BLaER1 (cell line): ENCODE measurements at regions not wholly inside any gene's neighbourhood (a gene's known extent, or its start where the extent isn't known, plus 50 kb on each side); places are given as distances from the start of the nearest gene placed in this dataset.

Experiments used
- H3K27ac ChIP-seq: shearing (Covaris generic); formaldehyde crosslinking; 2 replicates; pipeline ENCODE4 v1.8.1; 2022
- H3K27me3 ChIP-seq: shearing (Covaris generic); formaldehyde crosslinking; 2 replicates; pipeline ENCODE4 v1.8.1; 2022
- H3K36me3 ChIP-seq: shearing (Covaris generic); formaldehyde crosslinking; 2 replicates; pipeline ENCODE4 v1.8.1; 2022
- H3K4me1 ChIP-seq: shearing (Covaris generic); formaldehyde crosslinking; 2 replicates; pipeline ENCODE4 v1.8.1; 2022
- H3K4me2 ChIP-seq: shearing (Covaris generic); formaldehyde crosslinking; 2 replicates; pipeline ENCODE4 v1.8.1; 2022
- H3K4me3 ChIP-seq: shearing (Covaris generic); formaldehyde crosslinking; 2 replicates; pipeline ENCODE4 v1.8.1; 2022
- H3K9ac ChIP-seq: shearing (Covaris generic); formaldehyde crosslinking; 2 replicates; pipeline ENCODE4 v1.8.1; 2022
- H3K9me3 ChIP-seq: shearing (Covaris generic); formaldehyde crosslinking; 2 replicates; pipeline ENCODE4 v1.8.1; 2022
- H4K20me1 ChIP-seq: shearing (Covaris generic); formaldehyde crosslinking; 2 replicates; pipeline ENCODE4 v1.8.1; 2022
- Cebpa-rat ChIP-seq: shearing (Covaris generic); IDR thresholded peaks from 2 replicates; pipeline ENCODE4 v1.8.1; 2022

GRCh38 chr18:5693699-5694294 lies 150.0 kb upstream of the EPB41L3 start:
- peaks cover 8% of the 10 kb centered on the region for H3K4me1 ChIP-seq
- H3K27me3 ChIP-seq, result no peaks in the 10 kb centered on the region
- H3K4me3 ChIP-seq, result no peak overlapping the region
- H3K9ac ChIP-seq, result no peak overlapping the region
- H3K4me2 ChIP-seq, result no peak overlapping the region
- H3K27ac ChIP-seq, result no peak overlapping the region
- no peaks in the 10 kb centered on the region for H4K20me1 ChIP-seq
- H3K9me3 ChIP-seq, result peaks cover 11% of the 10 kb centered on the region; the same call in 1 of the 2 replicates
- TF ChIP-seq Cebpa-rat, result no peak
- no peaks in the 10 kb centered on the region for H3K36me3 ChIP-seq

DNA sequence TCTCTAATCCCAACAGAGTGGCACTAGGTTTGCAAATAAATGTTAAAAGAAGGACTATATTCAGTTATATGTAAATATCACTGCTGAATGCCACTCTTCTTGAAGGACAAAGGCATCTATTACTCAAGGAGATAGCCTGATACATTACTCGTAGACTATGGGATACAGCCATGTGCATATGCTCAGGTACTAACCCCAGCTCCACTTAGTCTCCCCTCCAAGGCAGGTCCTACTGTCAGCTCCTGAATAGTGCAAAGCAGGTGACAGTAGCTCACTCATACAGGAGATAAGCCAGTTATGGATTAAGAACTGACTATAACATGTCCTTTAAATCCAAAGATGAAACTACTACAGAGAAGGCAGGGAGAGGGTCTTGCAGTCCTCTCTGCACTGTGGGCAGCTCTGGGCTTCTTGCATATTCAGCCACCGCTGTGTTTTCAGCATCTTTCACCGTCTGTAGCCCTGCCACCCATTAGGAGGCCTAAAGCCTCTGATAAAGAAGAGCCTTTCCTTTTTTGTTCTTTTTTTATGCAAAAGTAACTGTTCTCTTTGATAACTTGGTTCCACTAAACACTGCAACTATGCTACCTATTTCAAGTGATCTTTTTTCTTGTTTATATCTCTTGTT lies 135.1 kb upstream of the EPB41L3 start:
- H3K4me1 ChIP-seq, result no peaks in the 10 kb centered on the region
- H3K9me3 ChIP-seq, result no peaks in the 10 kb centered on the region
- no peaks in the 10 kb centered on the region for H3K27me3 ChIP-seq
- H3K9ac ChIP-seq, result no peak overlapping the region
- H3K27ac ChIP-seq, result no peak overlapping the region
- TF ChIP-seq Cebpa-rat, result no peak
- no peak overlapping the region for H3K4me3 ChIP-seq
- no peaks in the 10 kb centered on the region for H3K36me3 ChIP-seq
- no peak overlapping the region for H3K4me2 ChIP-seq
- no peaks in the 10 kb centered on the region for H4K20me1 ChIP-seq

DNA sequence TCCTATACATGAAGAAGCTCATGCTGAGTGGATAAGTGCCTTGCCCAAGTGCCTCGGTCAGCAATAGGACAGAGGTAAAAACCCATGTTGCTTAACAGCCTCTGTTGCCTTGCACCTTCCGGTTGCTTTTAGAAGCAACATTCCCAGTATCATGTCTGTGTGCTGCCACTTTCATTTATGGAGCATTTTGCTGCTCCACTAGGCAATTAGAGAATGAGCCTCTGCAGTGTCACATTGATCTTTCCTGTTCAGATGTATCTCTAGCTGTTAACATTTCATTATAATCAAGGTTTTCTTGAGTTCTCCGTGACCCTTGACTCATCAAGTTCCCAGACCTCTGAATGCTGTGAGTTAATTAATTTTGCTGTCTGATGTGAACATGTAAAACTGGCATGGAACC lies 134.5 kb upstream of the EPB41L3 start:
- H3K27me3 ChIP-seq, result no peaks in the 10 kb centered on the region
- no peaks in the 10 kb centered on the region for H3K36me3 ChIP-seq
- TF ChIP-seq Cebpa-rat, result no peak
- H3K4me1 ChIP-seq, result no peaks in the 10 kb centered on the region
- H3K4me3 ChIP-seq, result no peak overlapping the region
- no peak overlapping the region for H3K4me2 ChIP-seq
- no peak overlapping the region for H3K9ac ChIP-seq
- H4K20me1 ChIP-seq, result no peaks in the 10 kb centered on the region
- H3K9me3 ChIP-seq, result no peaks in the 10 kb centered on the region
- H3K27ac ChIP-seq, result no peak overlapping the region

GRCh38 chr18:5673616-5674015 lies 129.8 kb upstream of the EPB41L3 start:
- Histone ChIP-seq H3K36me3 (no peaks in the 10 kb centered on the region), H3K27ac (no peak overlapping the region), H3K27me3 (no peaks in the 10 kb centered on the region), H3K9me3 (no peaks in the 10 kb centered on the region), H3K4me2 (no peak overlapping the region), H3K4me1 (0 out of 2 replicates have a peak, but pooled peaks cover 7% of the 10 kb centered on the region), H4K20me1 (no peaks in the 10 kb centered on the region), H3K4me3 (no peak overlapping the region), H3K9ac (no peak overlapping the region)
- TF ChIP-seq Cebpa-rat, result no peak

GRCh38 chr18:5669585-5669984 lies 125.8 kb upstream of the EPB41L3 start:
- no peaks in the 10 kb centered on the region for H3K27me3 ChIP-seq
- H3K4me1 ChIP-seq, result 0 out of 2 replicates have a peak, but pooled peaks cover 7% of the 10 kb centered on the region
- H3K9me3 ChIP-seq, result no peaks in the 10 kb centered on the region
- no peak overlapping the region for H3K4me3 ChIP-seq
- H4K20me1 ChIP-seq, result no peaks in the 10 kb centered on the region
- no peak overlapping the region for H3K4me2 ChIP-seq
- no peak for TF ChIP-seq Cebpa-rat
- no peaks in the 10 kb centered on the region for H3K36me3 ChIP-seq
- no peak overlapping the region for H3K27ac ChIP-seq
- no peak overlapping the region for H3K9ac ChIP-seq

GRCh38 chr18:5668087-5668715 lies 124.4 kb upstream of the EPB41L3 start:
- Histone ChIP-seq H4K20me1 (no peaks in the 10 kb centered on the region), H3K27me3 (no peaks in the 10 kb centered on the region), H3K36me3 (no peaks in the 10 kb centered on the region), H3K4me2 (no peak overlapping the region), H3K27ac (no peak overlapping the region), H3K9me3 (no peaks in the 10 kb centered on the region), H3K4me3 (no peak overlapping the region), H3K9ac (no peak overlapping the region), H3K4me1 (0 out of 2 replicates have a peak, but pooled peaks cover 7% of the 10 kb centered on the region)
- no peak for TF ChIP-seq Cebpa-rat

- Histone ChIP-seq H3K4me1 (0 out of 2 replicates have a peak, but pooled peaks cover 7% of the 10 kb centered on the region), H4K20me1 (no peaks in the 10 kb centered on the region), H3K27me3 (no peaks in the 10 kb centered on the region), H3K4me3 (no peak overlapping the region), H3K4me2 (no peak overlapping the region), H3K36me3 (no peaks in the 10 kb centered on the region), H3K9me3 (no peaks in the 10 kb centered on the region), H3K27ac (no peak overlapping the region), H3K9ac (no peak overlapping the region)
- no peak for TF ChIP-seq Cebpa-rat
Observed at GRCh38 chr18:5667356-5667755, 123.6 kb upstream of the EPB41L3 start.

DNA sequence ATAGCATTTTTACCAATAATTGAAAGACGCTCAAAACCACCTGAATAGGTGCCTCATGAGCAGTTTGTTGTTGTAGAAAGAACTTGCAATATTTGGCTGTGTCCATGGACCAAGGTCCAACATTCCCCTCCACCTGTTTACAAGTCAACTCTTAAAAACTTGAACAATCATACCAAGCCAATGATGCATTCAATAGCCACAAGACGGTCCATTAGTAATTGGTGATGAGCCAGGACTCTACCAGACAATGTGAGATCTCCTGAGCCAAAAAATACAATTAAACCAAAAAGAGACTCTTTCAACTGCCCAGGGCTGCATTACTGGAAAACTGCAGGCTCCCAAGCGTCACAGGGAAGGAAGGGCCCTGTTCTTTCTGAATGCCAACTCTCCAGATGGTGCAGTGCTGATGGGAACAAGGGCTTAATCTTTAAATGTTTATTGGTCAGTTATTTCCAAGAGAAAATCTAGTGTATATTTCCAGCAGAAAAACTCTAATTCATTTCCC lies 118.8 kb upstream of the EPB41L3 start:
- no peaks in the 10 kb centered on the region for H3K4me1 ChIP-seq
- H3K9me3 ChIP-seq, result no peaks in the 10 kb centered on the region
- H3K27me3 ChIP-seq, result no peaks in the 10 kb centered on the region
- no peak overlapping the region for H3K9ac ChIP-seq
- no peak overlapping the region for H3K27ac ChIP-seq
- H4K20me1 ChIP-seq, result no peaks in the 10 kb centered on the region
- H3K4me3 ChIP-seq, result no peak overlapping the region
- TF ChIP-seq Cebpa-rat, result no peak
- H3K36me3 ChIP-seq, result no peaks in the 10 kb centered on the region
- no peak overlapping the region for H3K4me2 ChIP-seq

GRCh38 chr18:5661179-5661578 lies 117.4 kb upstream of the EPB41L3 start:
- no peak overlapping the region for H3K9ac ChIP-seq
- H3K4me1 ChIP-seq, result no peaks in the 10 kb centered on the region
- H3K36me3 ChIP-seq, result no peaks in the 10 kb centered on the region
- no peaks in the 10 kb centered on the region for H4K20me1 ChIP-seq
- no peak overlapping the region for H3K4me3 ChIP-seq
- H3K27me3 ChIP-seq, result no peaks in the 10 kb centered on the region
- TF ChIP-seq Cebpa-rat, result no peak
- H3K4me2 ChIP-seq, result no peak overlapping the region
- no peak overlapping the region for H3K27ac ChIP-seq
- H3K9me3 ChIP-seq, result no peaks in the 10 kb centered on the region

DNA sequence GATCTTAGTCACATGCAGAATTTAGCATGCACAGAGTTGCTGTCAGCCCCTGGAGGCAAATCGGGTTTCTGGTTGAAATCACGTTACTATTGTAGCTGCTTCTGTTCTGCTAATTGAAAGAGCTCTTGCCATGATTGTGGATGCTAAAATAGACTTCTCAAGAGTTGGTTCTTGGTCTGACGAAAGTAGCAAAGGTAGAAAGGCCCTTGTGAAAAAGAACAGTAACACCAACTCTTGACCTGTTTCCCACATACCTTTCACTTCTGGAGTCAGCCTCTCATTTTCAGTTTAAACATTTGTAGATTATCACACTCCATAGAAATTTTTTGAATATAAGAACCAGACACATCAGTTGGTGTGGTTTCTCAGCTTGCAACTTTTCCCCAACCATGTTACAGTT lies 110.0 kb upstream of the EPB41L3 start:
- H3K4me2 ChIP-seq, result no peak overlapping the region
- no peaks in the 10 kb centered on the region for H3K36me3 ChIP-seq
- H3K9ac ChIP-seq, result no peak overlapping the region
- H3K4me1 ChIP-seq, result no peaks in the 10 kb centered on the region
- no peak overlapping the region for H3K4me3 ChIP-seq
- no peak overlapping the region for H3K27ac ChIP-seq
- no peak for TF ChIP-seq Cebpa-rat
- H3K9me3 ChIP-seq, result no peaks in the 10 kb centered on the region
- H3K27me3 ChIP-seq, result no peaks in the 10 kb centered on the region
- no peaks in the 10 kb centered on the region for H4K20me1 ChIP-seq
